Astrocyte (in vitro differentiated cells and primary cell): ENCODE measurements at regions not wholly inside any gene's neighbourhood (a gene's known extent, or its start where the extent isn't known, plus 50 kb on each side); places are given as distances from the start of the nearest gene placed in this dataset.

Experiments used
- CTCF ChIP-seq: IDR thresholded peaks from 2 replicates; pipeline ENCODE4 v1.5.1; 2011; ENCODE audit warnings: low read depth, mild to moderate bottlenecking, inconsistent platforms, low read length, moderate library complexity; ENCODE audit not compliant: insufficient read depth
- EZH2 ChIP-seq: IDR thresholded peaks from 2 replicates; pipeline ENCODE4 v1.6.1; 2012; ENCODE audit warnings: mild to moderate bottlenecking, low read length, inconsistent platforms; ENCODE audit not compliant: insufficient read depth

GRCh38 chr1:228939001-228939691 is 203.9 kb downstream of the RHOU start:
- TF ChIP-seq EZH2 (no peak), CTCF (no peak)
